ENCODE measurements at regions not wholly inside any gene's neighbourhood (a gene's known extent, or its start where the extent isn't known, plus 50 kb on each side); places are given as distances from the start of the nearest gene placed in this dataset.

DNA sequence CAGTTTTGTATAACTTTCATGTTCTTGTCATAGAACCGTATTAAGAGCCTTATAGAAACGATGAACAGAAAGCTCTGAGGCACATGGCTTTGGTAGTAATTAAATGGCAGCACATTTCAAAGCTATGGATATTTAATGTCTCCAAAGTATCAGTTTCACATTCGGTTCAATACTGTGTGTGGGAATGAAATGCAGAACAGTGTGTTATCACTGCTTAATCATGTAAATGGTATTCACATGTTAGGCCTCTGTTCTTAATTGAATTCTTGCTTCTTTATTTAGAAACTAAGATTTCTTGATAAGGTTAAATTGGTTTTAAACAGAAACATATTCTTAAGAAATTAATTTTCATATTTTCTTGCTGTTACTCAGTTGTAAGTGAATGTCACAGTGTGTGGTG, 701.0 kb upstream of the PITX2 start:
- TF ChIP-seq CTCF (IDR thresholded peaks at IDR 0.05; ENCODE audit: borderline replicate concordance, extremely low read depth, low read length, poor library complexity, severe bottlenecking): no peak
- no peak for TF ChIP-seq EZH2 (IDR thresholded peaks at IDR 0.05; ENCODE audit: borderline replicate concordance, low read depth, low read length, severe bottlenecking)

Measured in DND-41 (cell line).